Caco-2 (cell line): ENCODE measurements at regions not wholly inside any gene's neighbourhood (a gene's known extent, or its start where the extent isn't known, plus 50 kb on each side); places are given as distances from the start of the nearest gene placed in this dataset.

ENCODE experiments used
- BruUV-seq: library from RNA; stranded (reverse); fragments of 400-500 nt; replicated peaks from 2 replicates; lab custom pipeline; 2021; lab: Mats Ljungman, UMichigan
- CTCF ChIA-PET: fragments of 300-600 bp; sonication (Branson Sonifier 250); formaldehyde crosslinking; loops from one replicate; lab custom pipeline; 2022; ENCODE audit warnings: antibody characterized with exemption; lab: Charles Lee
- POLR2A ChIA-PET: fragments of 300-600 bp; sonication (Branson Sonifier 250); formaldehyde crosslinking; loops from one replicate; lab custom pipeline; 2022; ENCODE audit warnings: antibody characterized with exemption; lab: Charles Lee
- DNase-seq, 2 experiments: peaks; one replicate each; pipeline versions ENCODE4 v3.0.0 to v3.0.0-alpha.2; 2020 to 2022
- H3K27me3 ChIP-seq: replicated peaks from 2 replicates; pipeline ENCODE4 v1.6.0; 2011; ENCODE audit warnings: low read length; ENCODE audit not compliant: control insufficient read depth, insufficient read depth
- H3K36me3 ChIP-seq: 2 replicates; pipeline ENCODE4 v1.5.1; 2011; ENCODE audit warnings: low read length; ENCODE audit not compliant: control insufficient read depth, insufficient read depth
- H3K4me1 ChIP-seq: fragments of 250-450 bp; sonication (Bioruptor Pico); 2 replicates; pipeline ENCODE4 v1.5.1; 2020; ENCODE audit warnings: mild to moderate bottlenecking
- H3K4me3 ChIP-seq: 2 replicates; pipeline ENCODE4 v1.5.1; 2011; ENCODE audit warnings: low read depth, mild to moderate bottlenecking, control low read depth, low read length
- H3K9me3 ChIP-seq: fragments of 250-450 bp; sonication (Bioruptor Pico); 2 replicates; pipeline ENCODE4 v1.5.1; 2020; ENCODE audit warnings: mild to moderate bottlenecking, moderate library complexity
- H3K27ac Mint-ChIP-seq: one replicate; pipeline ENCODE4 v1.8.0; 2022; ENCODE audit warnings: mixed read lengths; ENCODE audit not compliant: unreplicated experiment
- H3K27me3 Mint-ChIP-seq: one replicate; pipeline ENCODE4 v1.8.0; 2022; ENCODE audit warnings: mixed read lengths; ENCODE audit not compliant: insufficient read depth, unreplicated experiment
- H3K36me3 Mint-ChIP-seq: one replicate; pipeline ENCODE4 v1.8.0; 2022; ENCODE audit warnings: mild to moderate bottlenecking, mixed read lengths; ENCODE audit not compliant: insufficient read depth, unreplicated experiment
- H3K4me1 Mint-ChIP-seq: one replicate; pipeline ENCODE4 v1.8.0; 2022; ENCODE audit warnings: low read depth, mixed read lengths; ENCODE audit not compliant: unreplicated experiment
- H3K4me3 Mint-ChIP-seq: one replicate; pipeline ENCODE4 v1.8.0; 2022; ENCODE audit warnings: mild to moderate bottlenecking, moderate library complexity, mixed read lengths; ENCODE audit not compliant: unreplicated experiment
- H3K9me3 Mint-ChIP-seq: one replicate; pipeline ENCODE4 v1.8.0; 2022; ENCODE audit warnings: mixed read lengths; ENCODE audit not compliant: unreplicated experiment
- intact Hi-C: fragments of 100-400 bp; cut with micrococcal nuclease; formaldehyde crosslinking; loops from one replicate; pipeline ENCODE4 v1.10.0; 2022; ENCODE audit not compliant: unreplicated experiment
- TF ChIP-seq, protein P1 (sequence below), 2 experiments: fragments of 200-600 bp in 1 of 2; IDR thresholded peaks; 1 replicate in 1 of 2; 2 replicates in 1 of 2; pipeline versions ENCODE4 v1.5.1 to v1.8.0; 2011 to 2022; ENCODE audit warnings: antibody characterized with exemption in 1 of 2, control low read depth in 1 of 2, inconsistent platforms in 1 of 2, low read depth in 1 of 2, low read length in 1 of 2, mild to moderate bottlenecking in 1 of 2, moderate library complexity in 1 of 2; ENCODE audit not compliant: insufficient read depth in 1 of 2, severe bottlenecking in 1 of 2, unreplicated experiment in 1 of 2

DNA sequence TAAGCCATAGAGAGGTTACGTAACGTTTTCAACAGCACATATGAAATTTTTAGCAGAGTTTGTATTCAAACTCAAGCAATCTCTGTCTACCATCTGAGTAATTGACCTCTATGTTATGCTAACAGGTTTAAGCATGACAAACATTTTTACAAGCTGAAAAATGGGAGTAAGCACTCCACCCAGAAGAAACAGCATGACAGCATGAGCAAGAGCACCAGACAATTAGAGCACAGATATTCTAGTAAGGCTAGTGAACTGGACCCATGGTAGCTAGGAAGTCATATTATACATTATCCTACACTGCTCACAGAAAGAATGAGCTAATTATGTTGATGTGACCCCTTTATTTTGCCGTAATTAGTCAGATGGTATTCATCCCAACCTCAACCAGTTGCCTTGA, 200.5 kb downstream of the PABPC4L start:
- BruUV-seq: no TSS peak
- ChIA-PET CTCF (no interaction called here), POLR2A (no interaction called here)
- H3K27ac Mint-ChIP-seq: no peak overlapping the region
- no peaks in the 10 kb centered on the region for H3K27me3 Mint-ChIP-seq
- intact Hi-C loops: no loop called here
- H3K4me3 ChIP-seq: no peak overlapping the region
- H3K36me3 ChIP-seq: no peaks in the 10 kb centered on the region
- no peaks in the 10 kb centered on the region for H3K27me3 ChIP-seq
- H3K4me1 Mint-ChIP-seq: peaks cover 7% of the 10 kb centered on the region
- TF ChIP-seq, protein P1, sequence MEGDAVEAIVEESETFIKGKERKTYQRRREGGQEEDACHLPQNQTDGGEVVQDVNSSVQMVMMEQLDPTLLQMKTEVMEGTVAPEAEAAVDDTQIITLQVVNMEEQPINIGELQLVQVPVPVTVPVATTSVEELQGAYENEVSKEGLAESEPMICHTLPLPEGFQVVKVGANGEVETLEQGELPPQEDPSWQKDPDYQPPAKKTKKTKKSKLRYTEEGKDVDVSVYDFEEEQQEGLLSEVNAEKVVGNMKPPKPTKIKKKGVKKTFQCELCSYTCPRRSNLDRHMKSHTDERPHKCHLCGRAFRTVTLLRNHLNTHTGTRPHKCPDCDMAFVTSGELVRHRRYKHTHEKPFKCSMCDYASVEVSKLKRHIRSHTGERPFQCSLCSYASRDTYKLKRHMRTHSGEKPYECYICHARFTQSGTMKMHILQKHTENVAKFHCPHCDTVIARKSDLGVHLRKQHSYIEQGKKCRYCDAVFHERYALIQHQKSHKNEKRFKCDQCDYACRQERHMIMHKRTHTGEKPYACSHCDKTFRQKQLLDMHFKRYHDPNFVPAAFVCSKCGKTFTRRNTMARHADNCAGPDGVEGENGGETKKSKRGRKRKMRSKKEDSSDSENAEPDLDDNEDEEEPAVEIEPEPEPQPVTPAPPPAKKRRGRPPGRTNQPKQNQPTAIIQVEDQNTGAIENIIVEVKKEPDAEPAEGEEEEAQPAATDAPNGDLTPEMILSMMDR (IDR thresholded peaks at IDR 0.05; ENCODE audit: insufficient read depth in 1 of 2, low read depth in 1 of 2, low read length in 1 of 2, severe bottlenecking in 1 of 2, unreplicated experiment in 1 of 2): no peak
- DNase-seq: no peak
- H3K9me3 Mint-ChIP-seq: peaks cover 14% of the 10 kb centered on the region
- H3K4me1 ChIP-seq: peaks cover 23% of the 10 kb centered on the region
- peaks cover 12% of the 10 kb centered on the region for H3K36me3 Mint-ChIP-seq
- H3K4me3 Mint-ChIP-seq: no peak overlapping the region
- H3K9me3 ChIP-seq: peaks cover 13% of the 10 kb centered on the region

DNA sequence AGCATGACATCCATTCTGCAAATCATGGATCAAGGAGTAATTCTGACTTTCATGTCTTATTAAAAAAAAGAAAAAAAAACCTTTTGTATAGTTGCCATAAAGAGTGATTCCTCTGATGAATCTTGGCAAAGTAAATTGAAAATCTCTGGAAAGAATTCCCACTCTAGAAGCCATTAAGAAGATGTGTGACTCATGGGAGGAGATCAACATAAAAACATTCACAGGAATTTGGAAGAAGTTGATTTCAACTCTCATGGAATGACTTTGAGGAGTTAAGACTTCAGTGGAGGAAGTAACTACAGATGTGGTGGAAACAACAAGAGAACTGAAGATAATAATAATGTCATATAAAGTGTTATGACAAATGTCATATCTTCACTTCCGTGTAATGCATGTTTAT, 204.2 kb downstream of the PABPC4L start:
- CTCF ChIA-PET: interaction anchor here (1.0 kb wide), 1 partner anchor 42 kb away, joined by 3 read pairs; no protein-coding TSS in a partner anchor
- Histone ChIP-seq H3K36me3 (no peaks in the 10 kb centered on the region), H3K9me3 (peaks cover 29% of the 10 kb centered on the region), H3K4me1 (peaks cover 33% of the 10 kb centered on the region), H3K27me3 (no peaks in the 10 kb centered on the region), H3K4me3 (no peak overlapping the region)
- BruUV-seq: no TSS peak
- H3K4me3 Mint-ChIP-seq: no peak overlapping the region
- H3K27me3 Mint-ChIP-seq: no peaks in the 10 kb centered on the region
- TF ChIP-seq, protein P1 (IDR thresholded peaks at IDR 0.05; ENCODE audit: insufficient read depth in 1 of 2, low read depth in 1 of 2, low read length in 1 of 2, severe bottlenecking in 1 of 2, unreplicated experiment in 1 of 2): no peak
- peaks cover 22% of the 10 kb centered on the region for H3K36me3 Mint-ChIP-seq
- intact Hi-C loops: loop anchor here (1.0 to 10.0 kb wide), 3 partner anchors 114 to 749 kb away; no protein-coding TSS in a partner anchor
- POLR2A ChIA-PET: no interaction called here
- H3K9me3 Mint-ChIP-seq: peaks cover 25% of the 10 kb centered on the region
- peak overlapping the region; percentile 95 for H3K27ac Mint-ChIP-seq
- peaks cover 11% of the 10 kb centered on the region for H3K4me1 Mint-ChIP-seq
- DNase-seq: no peak

DNA sequence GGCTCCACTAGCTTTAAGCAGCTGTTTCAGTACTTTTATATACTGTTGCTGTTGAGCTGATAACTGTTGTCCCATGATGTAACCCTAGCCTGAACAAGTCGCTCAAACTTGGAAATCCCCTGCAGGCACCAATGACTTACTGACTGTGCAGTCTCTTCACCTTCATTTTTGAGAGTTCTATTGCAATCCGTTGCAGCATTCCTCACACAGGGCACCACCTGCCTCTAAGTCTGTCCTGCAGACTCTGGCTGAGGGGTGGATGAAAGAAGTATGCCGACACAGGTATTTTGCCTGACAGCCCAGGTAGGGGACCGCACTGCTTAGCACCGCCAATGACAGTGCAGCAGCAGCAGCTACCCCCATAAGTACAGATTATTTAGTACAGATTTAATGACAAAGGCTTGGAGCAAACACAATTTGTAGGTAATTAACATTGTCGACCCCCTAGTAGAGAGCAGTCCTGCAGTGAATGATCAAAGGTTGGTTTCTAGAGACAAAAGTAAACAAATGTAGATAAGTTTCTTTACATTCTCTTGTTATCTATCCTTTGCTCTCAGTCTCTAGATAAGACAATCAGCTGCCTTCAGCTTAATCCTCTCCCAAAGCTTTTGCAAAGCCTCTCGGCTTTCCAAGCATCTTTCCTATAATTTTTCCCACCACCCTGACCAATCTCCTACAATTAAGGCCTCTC, 205.0 kb downstream of the PABPC4L start:
- H3K4me1 ChIP-seq: peaks cover 35% of the 10 kb centered on the region
- H3K4me3 Mint-ChIP-seq: peak overlapping the region; percentile 57
- no peak overlapping the region for H3K4me3 ChIP-seq
- POLR2A ChIA-PET: no interaction called here
- peaks cover 22% of the 10 kb centered on the region for H3K36me3 Mint-ChIP-seq
- peaks cover 29% of the 10 kb centered on the region for H3K9me3 ChIP-seq
- peak; percentile 89 to 92 for DNase-seq
- H3K27ac Mint-ChIP-seq: peak overlapping the region; percentile 95
- no peaks in the 10 kb centered on the region for H3K27me3 Mint-ChIP-seq
- H3K36me3 ChIP-seq: no peaks in the 10 kb centered on the region
- no TSS peak for BruUV-seq
- H3K9me3 Mint-ChIP-seq: peaks cover 24% of the 10 kb centered on the region
- intact Hi-C loops: loop anchor here (1.0 to 10.0 kb wide), 4 partner anchors 43 to 750 kb away; no protein-coding TSS in a partner anchor
- TF ChIP-seq, protein P1 (IDR thresholded peaks at IDR 0.05; ENCODE audit: insufficient read depth in 1 of 2, low read depth in 1 of 2, low read length in 1 of 2, severe bottlenecking in 1 of 2, unreplicated experiment in 1 of 2): no peak
- peaks cover 11% of the 10 kb centered on the region for H3K4me1 Mint-ChIP-seq
- H3K27me3 ChIP-seq: no peaks in the 10 kb centered on the region
- CTCF ChIA-PET: interaction anchor here (0.6 to 1.0 kb wide), 2 partner anchors 43 to 850 kb away, joined by 3 to 8 read pairs; no protein-coding TSS in a partner anchor
